ENCODE measurements at regions not wholly inside any gene's neighbourhood (a gene's known extent, or its start where the extent isn't known, plus 50 kb on each side); places are given as distances from the start of the nearest gene placed in this dataset.
"Not testable (repeated sequence)": the region's sequence is repeated elsewhere in the genome, so short reads cannot be mapped to it uniquely, and the experiment has no call there.

GRCh38 chr10:105579112-105579511 lies 938.0 kb downstream of the SORCS3 start:
- peak; percentile 32 for DNase-seq
- intact Hi-C loops (cut with DNase I): no loop called here

GRCh38 chr10:105577865-105578607 lies 936.9 kb downstream of the SORCS3 start:
- Histone ChIP-seq H3K4me1 (no peaks in the 10 kb centered on the region), H3K27ac (no peak overlapping the region), H3K36me3 (no peaks in the 10 kb centered on the region), H3K27me3 (no peaks in the 10 kb centered on the region), H3K9me3 (peaks cover 3% of the 10 kb centered on the region), H3K4me3 (no peak overlapping the region)
- intact Hi-C loops (cut with DNase I): no loop called here
- no peak for TF ChIP-seq CTCF (IDR thresholded peaks at IDR 0.05)
- DNase-seq (no peak), ATAC-seq (no peak)

More at GRCh38 chr10:105579112-105579511, 938.0 kb downstream of the SORCS3 start:
- H3K27me3 ChIP-seq: no peaks in the 10 kb centered on the region
- H3K9me3 ChIP-seq: peaks cover 2% of the 10 kb centered on the region
- TF ChIP-seq CTCF (IDR thresholded peaks at IDR 0.05): no peak
- no peak overlapping the region for H3K27ac ChIP-seq
- no peaks in the 10 kb centered on the region for H3K4me1 ChIP-seq
- H3K36me3 ChIP-seq: no peaks in the 10 kb centered on the region
- ATAC-seq: peak; percentile 27
- no peak overlapping the region for H3K4me3 ChIP-seq

- ATAC-seq (no peak), DNase-seq (no peak)
- Histone ChIP-seq H3K4me1 (no peaks in the 10 kb centered on the region), H3K27me3 (no peaks in the 10 kb centered on the region), H3K27ac (no peak overlapping the region), H3K36me3 (no peaks in the 10 kb centered on the region), H3K4me3 (no peak overlapping the region), H3K9me3 (no peaks in the 10 kb centered on the region)
- intact Hi-C loops (cut with DNase I): no loop called here
- TF ChIP-seq CTCF (IDR thresholded peaks at IDR 0.05): no peak
Measured at GRCh38 chr10:105559333-105560097, 918.4 kb downstream of the SORCS3 start.

GRCh38 chr10:105550453-105550852 lies 909.4 kb downstream of the SORCS3 start:
- intact Hi-C loops (cut with DNase I); ATAC-seq; H3K4me1 ChIP-seq; H3K27me3 ChIP-seq; H3K36me3 ChIP-seq; H3K4me3 ChIP-seq; H3K9me3 ChIP-seq; DNase-seq; H3K27ac ChIP-seq: not testable (repeated sequence)

GRCh38 chr10:105549731-105550130 lies 908.6 kb downstream of the SORCS3 start:
- Histone ChIP-seq H3K36me3 (no peaks in the 10 kb centered on the region), H3K9me3 (no peaks in the 10 kb centered on the region), H3K27ac (no peak overlapping the region), H3K4me1 (no peaks in the 10 kb centered on the region), H3K4me3 (no peak overlapping the region), H3K27me3 (no peaks in the 10 kb centered on the region)
- TF ChIP-seq CTCF (IDR thresholded peaks at IDR 0.05): no peak
- no peak for ATAC-seq
- intact Hi-C loops (cut with DNase I): no loop called here
- DNase-seq: no peak

- no peaks in the 10 kb centered on the region for H3K36me3 ChIP-seq
- no peak overlapping the region for H3K27ac ChIP-seq
- no peaks in the 10 kb centered on the region for H3K9me3 ChIP-seq
- DNase-seq (no peak), ATAC-seq (no peak)
- no peak for TF ChIP-seq CTCF (IDR thresholded peaks at IDR 0.05)
- no peaks in the 10 kb centered on the region for H3K4me1 ChIP-seq
- intact Hi-C loops (cut with DNase I): no loop called here
- no peak overlapping the region for H3K4me3 ChIP-seq
- H3K27me3 ChIP-seq: no peaks in the 10 kb centered on the region
Measured at GRCh38 chr10:105545101-105545500, 904.0 kb downstream of the SORCS3 start.
